Head of caudate nucleus (tissue), 42 donors: ENCODE measurements at regions not wholly inside any gene's neighbourhood (a gene's known extent, or its start where the extent isn't known, plus 50 kb on each side); places are given as distances from the start of the nearest gene placed in this dataset.
"Not testable (repeated sequence)": the region's sequence is repeated elsewhere in the genome, so short reads cannot be mapped to it uniquely, and the experiment has no call there.

Source experiments
- DNase-seq, 42 donors: peaks; one replicate each; pipeline versions ENCODE4 v3.0.0 to v3.0.0-alpha.2; 2020 to 2021; ENCODE audit warnings: mixed read lengths in 7 of 42
- intact Hi-C: fragments of 100-400 bp; cut with DNase I; formaldehyde crosslinking; loops from one replicate; pipeline ENCODE4 v1.15.0; 2022

GRCh38 chr20:5463007-5463686, 146.4 kb upstream of the PROKR2 start:
- intact Hi-C loops, result no loop called here
- no peak for DNase-seq

DNA sequence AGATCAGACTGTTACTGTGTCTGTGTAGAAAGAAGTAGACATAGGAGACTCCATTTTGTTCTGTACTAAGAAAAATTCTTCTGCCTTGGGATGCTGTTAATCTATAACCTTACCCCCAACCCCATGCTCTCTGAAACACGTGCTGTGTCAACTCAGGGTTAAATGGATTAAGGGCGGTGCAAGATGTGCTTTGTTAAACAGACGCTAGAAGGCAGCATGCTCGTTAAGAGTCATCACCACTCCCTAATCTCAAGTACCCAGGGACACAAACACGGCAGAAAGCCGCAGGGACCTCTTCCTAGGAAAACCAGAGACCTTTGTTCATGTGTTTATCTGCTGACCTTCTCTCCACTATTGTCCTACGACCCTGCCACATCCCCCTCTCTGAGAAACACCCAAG, 137.0 kb upstream of the PROKR2 start:
- DNase-seq, intact Hi-C loops: not testable (repeated sequence)

GRCh38 chr20:5453316-5453715, 136.6 kb upstream of the PROKR2 start:
- DNase-seq, intact Hi-C loops: not testable (repeated sequence)

GRCh38 chr20:5452691-5453090, 135.9 kb upstream of the PROKR2 start:
- intact Hi-C loops, DNase-seq: not testable (repeated sequence)

DNA sequence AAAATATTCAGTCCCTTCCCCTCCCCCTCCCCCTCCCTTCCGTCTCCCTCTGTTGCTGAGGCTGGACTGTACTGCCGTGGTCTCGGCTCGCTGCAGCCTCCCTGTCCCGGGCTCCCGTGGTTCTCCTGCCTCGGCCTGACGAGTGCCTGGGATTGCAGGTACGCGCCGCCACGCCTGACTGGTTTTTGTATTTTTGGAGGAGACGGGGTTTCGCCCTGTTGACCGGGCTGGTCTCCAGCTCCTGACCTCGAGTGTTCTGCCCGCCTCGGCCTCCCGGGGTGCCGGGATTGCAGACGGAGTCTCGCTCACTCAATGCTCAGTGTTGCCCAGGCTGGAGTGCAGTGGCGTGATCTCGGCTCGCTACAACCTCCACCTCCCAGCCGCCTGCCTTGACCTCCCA, 135.5 kb upstream of the PROKR2 start:
- intact Hi-C loops, DNase-seq: not testable (repeated sequence)

- no peak for DNase-seq
- intact Hi-C loops, result no loop called here
Measured at GRCh38 chr20:5451643-5452210, 135.0 kb upstream of the PROKR2 start.

GRCh38 chr20:5448449-5449118, 131.8 kb upstream of the PROKR2 start:
- intact Hi-C loops, result no loop called here
- peak in 39 of 42 donors; percentile 19 to 87 (median 65) for DNase-seq

GRCh38 chr20:5447188-5447587, 130.4 kb upstream of the PROKR2 start:
- intact Hi-C loops, result no loop called here

GRCh38 chr20:5445611-5446010, 128.9 kb upstream of the PROKR2 start:
- intact Hi-C loops, result no loop called here

More at GRCh38 chr20:5447188-5447587, 130.4 kb upstream of the PROKR2 start:
- DNase-seq, result no peak

GRCh38 chr20:5442101-5442500, 125.3 kb upstream of the PROKR2 start:
- DNase-seq, result no peak
- intact Hi-C loops, result no loop called here

More at GRCh38 chr20:5445611-5446010, 128.9 kb upstream of the PROKR2 start:
- DNase-seq, result no peak

DNA sequence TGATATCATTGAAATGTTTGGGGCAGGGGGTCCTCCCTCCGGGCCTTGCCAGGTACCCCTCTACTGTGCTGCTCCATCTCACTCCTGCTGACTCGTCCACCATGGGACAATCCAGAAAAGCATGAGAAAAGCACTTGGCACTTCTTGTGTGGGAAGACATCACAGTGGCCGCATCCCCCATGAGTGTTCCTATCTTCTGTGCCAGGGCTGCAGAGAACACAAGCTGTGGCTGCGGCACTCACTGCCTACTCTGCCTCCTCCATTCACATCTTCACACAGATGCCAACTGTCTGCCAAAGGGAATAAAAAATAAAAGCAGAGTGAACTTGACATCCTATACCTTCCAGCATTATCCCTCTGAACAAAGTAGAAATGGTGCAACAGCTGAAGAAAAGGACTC, 117.4 kb upstream of the PROKR2 start:
- intact Hi-C loops, result no loop called here
- no peak for DNase-seq

- DNase-seq, result peak in 2 of 42 donors; percentile 12 to 20
- intact Hi-C loops, result no loop called here
Measured at GRCh38 chr20:5433352-5433751, 116.6 kb upstream of the PROKR2 start.

DNA sequence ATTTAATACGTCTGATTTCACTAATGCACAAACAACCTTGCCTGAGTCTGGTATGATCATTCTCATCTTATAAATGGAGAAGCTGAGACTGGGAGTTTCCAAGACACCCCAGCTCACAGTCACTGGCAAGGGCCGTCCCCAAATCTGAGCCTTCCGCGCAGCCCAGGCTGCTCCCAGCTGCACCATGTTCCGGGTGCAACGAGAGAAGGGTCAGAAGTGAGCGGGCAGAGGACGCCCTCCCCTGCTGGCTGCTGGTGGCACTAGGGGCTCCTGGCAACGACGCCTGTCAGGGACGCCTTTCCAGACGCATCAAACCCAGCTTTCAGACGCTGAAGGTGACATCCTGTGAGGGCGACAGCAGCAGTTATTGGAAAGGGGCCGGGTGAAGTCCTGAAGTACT, 115.3 kb upstream of the PROKR2 start:
- intact Hi-C loops, result no loop called here
- DNase-seq, result no peak

DNA sequence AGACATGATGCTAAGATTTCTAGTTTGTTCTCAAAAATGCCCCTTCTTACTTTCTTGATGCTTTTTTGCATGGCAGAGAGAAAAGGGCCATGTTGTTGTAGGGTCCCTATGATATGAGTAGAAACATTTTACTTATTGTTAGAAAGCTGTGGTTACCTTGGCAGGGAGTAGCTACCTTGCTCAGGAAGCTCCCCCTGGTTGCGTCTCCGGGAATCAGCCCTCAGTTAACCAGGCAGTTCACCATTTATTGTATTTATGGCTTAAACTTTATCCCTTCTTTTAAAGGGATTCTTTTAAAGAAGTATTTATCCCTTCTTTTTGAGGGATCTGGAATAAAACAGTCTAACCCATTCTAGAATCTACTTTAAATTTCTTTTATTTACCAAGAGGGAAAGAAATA, 113.9 kb upstream of the PROKR2 start:
- DNase-seq, result no peak
- intact Hi-C loops, result no loop called here

GRCh38 chr20:5426026-5426425, 109.3 kb upstream of the PROKR2 start:
- DNase-seq, result no peak
- intact Hi-C loops, result no loop called here

DNA sequence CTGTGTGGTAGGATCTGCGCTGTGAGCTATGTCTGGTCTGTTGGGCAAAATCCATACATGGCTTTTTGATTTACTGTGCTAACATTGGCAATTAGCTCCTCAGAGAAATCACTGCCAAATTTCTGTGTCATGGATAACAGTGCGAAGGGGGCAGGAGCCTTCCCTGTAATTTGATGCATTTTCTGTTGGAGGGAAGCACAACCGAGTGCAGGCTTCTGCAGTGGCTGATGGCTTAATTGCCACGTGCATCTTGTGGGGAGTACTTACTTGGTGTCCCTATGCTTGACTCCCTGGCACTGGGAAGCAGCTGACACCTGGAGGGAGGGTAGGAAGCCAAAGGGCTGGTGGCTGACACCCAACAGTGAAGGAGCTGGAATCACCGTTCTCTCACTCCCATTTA, 99.3 kb upstream of the PROKR2 start:
- DNase-seq, result peak in 3 of 42 donors; percentile 4 to 16 (median 10)
- intact Hi-C loops, result no loop called here

GRCh38 chr20:5413394-5413793, 96.6 kb upstream of the PROKR2 start:
- intact Hi-C loops, result no loop called here
- no peak for DNase-seq

DNA sequence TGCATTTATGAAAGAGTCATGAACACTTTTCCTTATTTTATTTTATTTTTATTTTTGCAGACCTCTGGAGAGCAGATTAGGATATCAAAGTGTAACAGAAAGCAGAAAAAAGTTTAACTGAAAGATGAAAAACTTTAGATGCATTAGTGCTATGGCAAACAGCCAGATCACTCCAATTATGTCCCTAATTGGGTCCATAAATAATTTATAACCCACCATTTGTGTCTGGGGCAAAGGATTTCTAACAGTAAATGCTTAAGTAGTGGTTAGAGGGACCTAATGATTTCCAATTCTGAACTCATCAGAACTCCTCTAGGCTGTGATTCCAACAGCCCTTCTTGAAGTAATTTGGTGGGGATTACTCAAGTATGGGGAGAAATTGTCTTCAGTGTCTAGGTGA, 93.7 kb upstream of the PROKR2 start:
- intact Hi-C loops, result no loop called here

DNA sequence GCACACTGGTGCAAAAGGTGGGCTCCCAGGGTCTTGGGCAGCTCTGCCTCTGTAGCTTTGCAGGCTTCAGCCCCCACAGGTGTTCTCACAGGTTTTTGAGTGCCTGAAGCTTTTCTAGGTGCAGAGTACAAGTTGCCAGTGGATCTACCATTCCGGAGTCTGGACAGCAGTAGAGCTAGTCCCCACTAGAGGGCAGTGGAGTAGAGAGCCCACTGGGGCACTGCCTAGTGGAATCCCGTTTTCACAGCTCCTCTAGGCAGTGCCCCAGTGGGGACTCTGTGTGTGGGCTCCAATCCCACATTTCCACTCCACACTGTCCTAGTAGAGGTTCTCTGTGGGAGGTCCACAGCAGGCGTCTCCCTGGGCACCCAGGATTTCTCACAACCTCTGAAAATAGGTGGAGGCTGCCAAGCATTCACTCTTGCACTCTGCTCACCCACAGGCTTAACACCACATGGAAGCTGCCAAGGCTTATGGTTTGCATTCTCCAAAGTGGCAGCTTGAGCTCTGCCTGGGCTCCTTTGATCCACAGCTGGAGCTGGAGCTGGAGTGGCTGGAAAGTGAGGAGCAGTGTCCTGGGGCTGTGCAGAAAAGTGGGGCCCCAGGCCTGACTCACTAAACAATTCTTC, 86.3 kb upstream of the PROKR2 start:
- intact Hi-C loops, result no loop called here
- DNase-seq, result no peak

More for the DNA sequence above, 93.7 kb upstream of the PROKR2 start:
- DNase-seq, result no peak

DNA sequence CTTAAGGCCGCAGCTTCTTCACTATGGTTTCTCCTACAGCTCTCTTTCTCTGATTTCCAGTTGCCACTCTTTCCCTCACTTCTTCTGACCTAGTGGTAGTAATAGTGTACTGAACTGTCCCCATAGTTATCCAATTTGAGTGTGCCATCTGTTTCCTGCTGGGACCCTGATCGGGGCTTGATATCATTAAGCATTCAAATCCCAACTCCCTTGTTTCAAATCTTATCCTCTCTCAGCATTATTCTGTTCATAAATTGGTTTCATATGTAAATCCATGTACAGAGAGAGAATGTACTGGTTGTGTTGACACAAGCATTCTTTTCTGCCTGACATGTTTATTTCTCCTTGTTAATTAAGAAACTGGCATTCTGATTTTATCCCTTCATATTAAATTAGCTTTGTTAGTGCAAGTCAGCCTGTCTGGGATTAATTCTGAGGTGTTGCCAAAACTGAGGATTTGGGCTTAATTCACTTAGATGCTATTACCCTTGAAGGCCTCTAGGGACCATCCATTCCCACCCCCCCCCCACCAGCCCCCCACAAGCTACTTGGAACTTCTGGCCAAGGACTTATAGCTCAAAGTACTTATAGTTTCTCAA, 84.6 kb upstream of the PROKR2 start:
- no peak for DNase-seq
- intact Hi-C loops, result no loop called here
